Mammary epithelial cell (primary cell): ENCODE measurements at regions not wholly inside any gene's neighbourhood (a gene's known extent, or its start where the extent isn't known, plus 50 kb on each side); places are given as distances from the start of the nearest gene placed in this dataset.

Experiments used
- CTCF ChIP-seq, 2 donors: IDR thresholded peaks in 1 of 2; conservative IDR thresholded peaks in 1 of 2; 2 replicates each; pipeline ENCODE4 v1.5.1; 2011 to 2012; ENCODE audit warnings: inconsistent platforms in 2 of 2, low read length in 2 of 2, mild to moderate bottlenecking in 2 of 2, control low read depth in 1 of 2, low read depth in 1 of 2; ENCODE audit not compliant: insufficient read depth in 1 of 2; ENCODE audit errors: extremely low read depth in 1 of 2
- EZH2 ChIP-seq: IDR thresholded peaks from 2 replicates; pipeline ENCODE4 v1.6.1; 2012; ENCODE audit warnings: low read length, inconsistent platforms, borderline replicate concordance

GRCh38 chr6:93975159-93975558 lies 555.8 kb upstream of the EPHA7 start:
- TF ChIP-seq CTCF (conservative IDR thresholded peaks at IDR 0.05 in 1 of 2, IDR thresholded peaks at IDR 0.05 in 1 of 2; ENCODE audit: extremely low read depth in 1 of 2, insufficient read depth in 1 of 2, low read depth in 1 of 2, low read length in 2 of 2) (no peak), EZH2 (no peak)
